IPS-20b (cell line): ENCODE measurements at regions not wholly inside any gene's neighbourhood (a gene's known extent, or its start where the extent isn't known, plus 50 kb on each side); places are given as distances from the start of the nearest gene placed in this dataset.

Experiments
- H3K27ac ChIP-seq: one replicate; pipeline ENCODE4 v1.5.1; 2013; ENCODE audit warnings: low read length
- H3K27me3 ChIP-seq: 2 replicates; pipeline ENCODE4 v1.6.1; 2013; ENCODE audit warnings: mild to moderate bottlenecking, low read length, inconsistent platforms; ENCODE audit not compliant: insufficient read depth
- H3K36me3 ChIP-seq: 2 replicates; pipeline ENCODE4 v1.6.1; 2013; ENCODE audit warnings: low read depth, mild to moderate bottlenecking, inconsistent platforms, low read length, moderate library complexity; ENCODE audit not compliant: insufficient read depth
- H3K4me1 ChIP-seq: 2 replicates; pipeline ENCODE4 v1.6.1; 2013; ENCODE audit warnings: mild to moderate bottlenecking, control low read depth, inconsistent platforms, low read length, moderate library complexity; ENCODE audit not compliant: insufficient read depth
- H3K4me3 ChIP-seq: 2 replicates; pipeline ENCODE4 v1.5.1; 2013; ENCODE audit warnings: mild to moderate bottlenecking, low read length, inconsistent platforms
- H3K9ac ChIP-seq: 2 replicates; pipeline ENCODE4 v1.6.1; 2013; ENCODE audit warnings: low read depth, mild to moderate bottlenecking, inconsistent platforms, low read length, moderate library complexity
- H3K9me3 ChIP-seq: 2 replicates; pipeline ENCODE4 v1.6.1; 2013; ENCODE audit warnings: mild to moderate bottlenecking, low read depth, low read length, inconsistent platforms; ENCODE audit not compliant: insufficient read depth

DNA sequence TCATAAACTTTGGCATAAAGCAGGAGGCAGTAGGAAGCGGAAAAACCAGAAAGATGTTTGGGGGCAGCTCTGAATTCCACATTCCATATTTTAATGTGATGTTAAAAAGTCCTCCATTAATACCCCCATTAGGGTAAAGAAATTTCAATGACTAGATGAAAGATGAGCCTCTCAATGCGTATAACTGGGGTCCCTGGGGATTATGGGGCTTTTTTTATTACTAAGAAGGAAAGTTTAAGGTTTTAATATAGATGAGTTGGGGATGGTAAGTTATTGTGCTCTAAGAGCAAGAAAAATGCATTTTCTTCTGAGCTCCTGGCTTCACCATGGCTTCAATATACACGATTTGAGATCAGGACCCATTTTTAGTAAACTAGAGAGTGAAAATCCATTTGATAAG, 321.9 kb downstream of the CDK5RAP2 start:
- Histone ChIP-seq H3K27me3 (no peaks in the 10 kb centered on the region), H3K36me3 (no peaks in the 10 kb centered on the region), H3K4me1 (no peaks in the 10 kb centered on the region), H3K9me3 (no peaks in the 10 kb centered on the region), H3K27ac (no peak overlapping the region), H3K4me3 (no peak overlapping the region), H3K9ac (no peak overlapping the region)

DNA sequence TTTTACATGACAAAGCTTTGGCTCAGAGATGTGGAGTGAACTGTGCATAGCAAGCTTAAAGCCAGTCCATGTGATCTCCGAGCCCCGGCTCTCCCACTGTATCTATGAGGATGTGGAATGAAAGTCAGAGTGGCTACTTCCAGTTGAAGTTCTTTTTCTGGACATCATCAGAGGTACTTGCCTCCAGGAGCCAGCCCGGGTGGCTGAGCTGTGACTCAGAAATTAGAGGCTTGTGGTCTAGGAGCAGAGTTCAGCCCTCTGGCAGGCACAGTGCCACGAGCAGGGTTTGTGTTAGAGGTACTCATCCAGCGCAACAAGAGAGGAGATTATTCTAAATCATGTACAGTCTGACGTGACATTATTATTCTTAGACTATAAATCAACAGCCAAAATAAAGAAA, 322.5 kb downstream of the CDK5RAP2 start:
- H3K9me3 ChIP-seq, result no peaks in the 10 kb centered on the region
- H3K9ac ChIP-seq, result no peak overlapping the region
- H3K4me3 ChIP-seq, result no peak overlapping the region
- no peak overlapping the region for H3K27ac ChIP-seq
- H3K27me3 ChIP-seq, result no peaks in the 10 kb centered on the region
- no peaks in the 10 kb centered on the region for H3K36me3 ChIP-seq
- no peaks in the 10 kb centered on the region for H3K4me1 ChIP-seq

DNA sequence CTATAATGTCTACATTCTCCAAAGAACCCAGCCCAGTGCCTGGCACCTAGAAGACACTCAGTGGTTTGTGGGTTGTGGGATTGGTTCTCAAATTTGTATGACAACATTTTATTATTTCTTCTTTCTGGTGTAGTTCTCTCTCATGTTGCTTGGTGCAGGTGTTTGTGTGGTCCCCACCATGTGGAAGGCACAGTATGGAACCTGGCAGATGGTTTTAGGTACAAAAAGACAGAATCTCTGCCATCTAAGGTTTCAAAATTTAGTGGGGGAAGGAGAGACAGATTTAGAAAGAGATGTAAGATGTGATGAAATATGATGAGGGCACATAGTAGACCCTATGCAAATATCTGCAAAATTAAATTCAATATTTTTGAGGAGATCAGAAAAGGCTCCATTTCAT, 323.8 kb downstream of the CDK5RAP2 start:
- no peaks in the 10 kb centered on the region for H3K36me3 ChIP-seq
- no peak overlapping the region for H3K27ac ChIP-seq
- H3K9ac ChIP-seq, result no peak overlapping the region
- no peaks in the 10 kb centered on the region for H3K27me3 ChIP-seq
- no peaks in the 10 kb centered on the region for H3K9me3 ChIP-seq
- no peaks in the 10 kb centered on the region for H3K4me1 ChIP-seq
- no peak overlapping the region for H3K4me3 ChIP-seq

DNA sequence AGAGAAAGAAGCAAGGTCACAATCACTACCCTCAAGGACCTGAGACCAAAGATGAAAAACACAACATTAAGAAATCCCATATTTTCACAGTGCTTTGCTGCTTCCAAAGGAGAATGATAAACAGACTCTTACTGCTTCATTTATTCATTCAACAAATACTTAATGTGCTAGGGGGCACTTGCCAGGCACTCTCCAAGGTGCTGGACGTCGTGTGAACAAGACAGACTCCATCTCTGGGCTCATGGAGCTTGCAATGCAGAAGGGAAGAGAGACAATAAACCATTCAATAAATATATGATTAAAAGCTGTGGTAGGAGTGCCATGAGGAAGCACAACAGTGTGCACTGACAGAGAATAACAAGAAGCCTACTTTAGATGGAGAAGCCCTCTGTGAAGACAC, 327.7 kb downstream of the CDK5RAP2 start:
- H3K4me3 ChIP-seq, result no peak overlapping the region
- no peaks in the 10 kb centered on the region for H3K36me3 ChIP-seq
- H3K27ac ChIP-seq, result no peak overlapping the region
- no peaks in the 10 kb centered on the region for H3K4me1 ChIP-seq
- no peak overlapping the region for H3K9ac ChIP-seq
- peaks cover 5% of the 10 kb centered on the region; the same call in 1 of the 2 replicates for H3K27me3 ChIP-seq
- no peaks in the 10 kb centered on the region for H3K9me3 ChIP-seq

DNA sequence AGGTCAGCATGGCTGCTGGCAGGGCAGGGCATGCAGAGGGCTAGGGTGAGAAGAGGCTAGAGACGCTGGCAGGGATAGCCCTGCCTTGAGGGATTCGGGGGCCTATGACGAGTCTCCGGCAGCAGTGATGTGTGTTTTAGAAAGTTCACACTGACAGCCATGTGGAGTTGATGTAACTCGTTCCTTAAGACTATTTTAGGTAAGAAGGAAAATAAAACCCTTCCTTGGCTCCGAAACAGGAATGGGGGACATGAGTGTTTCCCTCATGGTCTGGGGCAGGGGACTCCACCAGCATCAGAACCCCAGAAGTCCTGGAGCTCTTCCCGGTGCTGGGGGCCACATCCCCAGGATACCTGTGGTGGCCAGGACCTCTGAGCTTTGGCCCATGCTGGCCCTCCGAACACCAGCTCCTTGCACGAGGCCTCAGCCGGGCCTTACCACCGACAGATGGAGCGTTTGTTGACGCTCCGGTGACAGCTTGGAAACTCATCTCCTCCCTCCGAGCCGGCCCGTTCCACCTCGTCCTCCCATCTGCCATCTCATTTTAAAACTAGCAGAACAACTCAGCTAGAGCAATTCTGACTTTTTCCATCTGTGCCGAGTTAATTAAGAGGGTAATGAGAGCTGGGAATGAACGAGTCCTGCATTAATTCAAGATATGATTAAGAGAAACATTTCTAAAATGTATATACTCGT, 337.7 kb downstream of the CDK5RAP2 start:
- Histone ChIP-seq H3K9ac (no peak overlapping the region), H3K27ac (no peak overlapping the region), H3K4me3 (no peak overlapping the region), H3K4me1 (no peaks in the 10 kb centered on the region), H3K9me3 (no peaks in the 10 kb centered on the region), H3K36me3 (no peaks in the 10 kb centered on the region), H3K27me3 (no peaks in the 10 kb centered on the region)

DNA sequence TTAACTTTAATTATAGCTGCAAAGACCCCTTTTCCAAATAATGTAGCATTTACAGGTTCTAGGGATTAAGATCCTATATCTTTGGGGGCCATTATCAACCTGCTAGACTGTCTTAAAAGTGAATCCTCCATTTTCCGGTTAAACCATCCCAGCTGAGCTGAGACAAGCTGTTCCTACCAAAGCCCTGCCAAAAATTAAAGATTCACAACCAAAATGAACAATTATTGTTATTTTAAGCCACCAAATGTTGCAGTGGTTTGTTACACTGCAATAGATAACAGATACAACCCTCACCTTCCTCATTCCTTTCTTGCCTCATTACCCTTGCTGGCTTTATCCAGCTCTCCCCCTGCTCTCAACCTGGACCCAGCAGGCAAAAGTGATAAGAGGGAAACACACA, 343.4 kb downstream of the CDK5RAP2 start:
- H3K36me3 ChIP-seq, result no peaks in the 10 kb centered on the region
- no peaks in the 10 kb centered on the region; the same call in 1 of the 2 replicates for H3K27me3 ChIP-seq
- H3K4me3 ChIP-seq, result no peak overlapping the region
- H3K9me3 ChIP-seq, result no peaks in the 10 kb centered on the region
- no peak overlapping the region for H3K27ac ChIP-seq
- no peaks in the 10 kb centered on the region for H3K4me1 ChIP-seq
- no peak overlapping the region for H3K9ac ChIP-seq

DNA sequence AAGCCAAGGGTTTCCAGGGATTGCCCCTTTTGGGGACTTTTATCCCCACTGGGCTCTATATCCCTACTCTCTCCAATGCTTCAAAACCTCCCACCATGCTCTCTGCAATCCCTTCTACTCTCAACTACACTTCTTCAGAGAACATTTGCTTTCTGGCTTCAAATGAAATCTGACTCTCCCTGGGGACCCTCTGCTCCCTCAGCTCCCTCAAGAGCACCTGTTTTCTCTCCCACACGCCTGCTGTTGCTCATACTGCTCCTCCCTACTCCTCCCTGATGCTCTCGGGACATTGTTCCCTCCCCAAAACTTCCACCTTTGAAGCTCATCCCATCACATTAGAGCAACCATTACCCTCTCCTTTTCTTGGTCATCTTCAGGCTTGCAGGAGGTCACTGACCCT, 344.9 kb downstream of the CDK5RAP2 start:
- no peak overlapping the region for H3K9ac ChIP-seq
- H3K27ac ChIP-seq, result no peak overlapping the region
- H3K9me3 ChIP-seq, result no peaks in the 10 kb centered on the region
- no peaks in the 10 kb centered on the region for H3K36me3 ChIP-seq
- no peak overlapping the region for H3K4me3 ChIP-seq
- no peaks in the 10 kb centered on the region for H3K4me1 ChIP-seq
- no peaks in the 10 kb centered on the region; the same call in 1 of the 2 replicates for H3K27me3 ChIP-seq

DNA sequence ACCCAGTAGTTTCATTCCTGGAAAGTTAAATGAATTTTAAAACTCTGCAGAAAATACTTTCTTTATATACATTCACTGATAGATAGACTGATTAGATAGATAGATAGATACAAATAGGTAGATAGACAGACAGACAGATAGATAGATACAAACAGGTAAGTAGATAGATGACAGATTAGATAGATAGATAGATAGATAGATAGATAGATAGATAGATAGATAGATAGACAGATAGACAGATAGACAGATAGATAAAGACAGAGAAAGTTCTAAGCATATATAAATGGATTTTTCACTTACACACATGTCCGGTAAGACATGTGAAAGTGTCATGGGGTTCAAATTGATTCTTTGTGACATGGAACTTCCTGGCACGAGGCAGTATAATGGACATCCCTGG, 349.7 kb downstream of the CDK5RAP2 start:
- Histone ChIP-seq H3K4me1 (no peaks in the 10 kb centered on the region), H3K27ac (no peak overlapping the region), H3K27me3 (no peaks in the 10 kb centered on the region; the same call in 1 of the 2 replicates), H3K36me3 (no peaks in the 10 kb centered on the region), H3K9me3 (no peaks in the 10 kb centered on the region), H3K9ac (no peak overlapping the region), H3K4me3 (no peak overlapping the region)

DNA sequence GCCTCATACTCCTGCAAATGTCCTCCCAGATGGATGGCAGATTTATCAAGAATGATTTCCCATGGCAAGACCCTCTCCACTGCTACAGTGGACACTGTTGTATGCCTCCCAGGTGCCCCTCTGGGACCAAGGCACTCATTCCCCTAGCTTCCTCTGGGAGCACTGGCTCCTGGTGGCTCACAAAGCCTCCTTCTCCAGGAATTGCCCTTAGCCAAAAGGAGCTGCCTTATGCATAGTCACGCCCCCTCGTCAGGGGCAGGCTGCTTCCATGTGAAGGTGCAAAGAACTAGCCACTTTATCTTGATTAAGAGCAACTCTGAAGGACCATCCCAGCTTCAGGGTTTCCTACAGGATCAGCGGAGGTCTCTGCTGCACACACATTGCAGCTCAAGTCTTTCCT, 358.1 kb downstream of the CDK5RAP2 start:
- H3K36me3 ChIP-seq, result no peaks in the 10 kb centered on the region
- no peak overlapping the region for H3K4me3 ChIP-seq
- H3K9me3 ChIP-seq, result no peaks in the 10 kb centered on the region
- H3K27ac ChIP-seq, result no peak overlapping the region
- no peaks in the 10 kb centered on the region for H3K4me1 ChIP-seq
- H3K9ac ChIP-seq, result no peak overlapping the region
- no peaks in the 10 kb centered on the region for H3K27me3 ChIP-seq

DNA sequence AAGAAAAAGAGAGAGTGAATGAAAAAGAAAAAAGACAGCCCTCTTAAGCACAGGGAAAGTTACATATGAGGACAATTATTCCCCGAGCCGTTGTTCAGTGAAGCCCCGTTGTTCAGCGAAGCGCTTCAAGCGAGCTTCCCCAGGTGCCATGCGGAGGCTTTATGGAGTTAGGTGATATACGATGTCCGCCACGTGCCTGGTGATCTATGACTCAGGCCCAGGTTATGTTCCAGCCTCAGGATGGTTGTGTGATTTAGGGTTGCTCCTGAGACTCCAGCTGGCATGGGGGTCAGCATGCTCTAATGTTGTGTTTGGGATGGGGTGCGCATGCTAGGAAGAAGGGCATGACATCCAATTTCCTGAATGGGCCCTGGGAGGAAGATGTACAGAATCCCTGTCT, 365.6 kb downstream of the CDK5RAP2 start:
- H3K36me3 ChIP-seq, result no peaks in the 10 kb centered on the region
- H3K4me3 ChIP-seq, result no peak overlapping the region
- no peaks in the 10 kb centered on the region for H3K4me1 ChIP-seq
- no peaks in the 10 kb centered on the region for H3K9me3 ChIP-seq
- no peak overlapping the region for H3K9ac ChIP-seq
- H3K27me3 ChIP-seq, result no peaks in the 10 kb centered on the region
- H3K27ac ChIP-seq, result no peak overlapping the region

DNA sequence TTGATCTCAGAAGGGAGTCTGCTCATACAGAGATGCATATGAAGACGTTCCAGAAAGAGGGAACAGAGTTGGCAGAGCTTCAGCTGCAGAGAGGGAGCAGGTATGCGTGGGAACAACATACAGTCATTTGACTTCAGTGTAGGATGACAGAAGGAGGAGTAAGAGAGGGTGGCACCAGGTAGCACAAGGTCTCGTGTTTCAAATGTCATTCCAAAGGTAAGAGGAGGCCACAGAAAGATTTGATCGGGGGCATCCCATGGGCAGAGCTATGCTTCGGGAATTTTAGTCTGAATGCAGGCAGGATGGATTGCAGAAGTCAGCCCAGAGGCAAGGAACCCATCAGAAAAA, 367.1 kb downstream of the CDK5RAP2 start:
- H3K27me3 ChIP-seq, result no peaks in the 10 kb centered on the region
- no peaks in the 10 kb centered on the region for H3K4me1 ChIP-seq
- H3K27ac ChIP-seq, result no peak overlapping the region
- no peak overlapping the region for H3K9ac ChIP-seq
- no peak overlapping the region for H3K4me3 ChIP-seq
- H3K36me3 ChIP-seq, result no peaks in the 10 kb centered on the region
- no peaks in the 10 kb centered on the region for H3K9me3 ChIP-seq

DNA sequence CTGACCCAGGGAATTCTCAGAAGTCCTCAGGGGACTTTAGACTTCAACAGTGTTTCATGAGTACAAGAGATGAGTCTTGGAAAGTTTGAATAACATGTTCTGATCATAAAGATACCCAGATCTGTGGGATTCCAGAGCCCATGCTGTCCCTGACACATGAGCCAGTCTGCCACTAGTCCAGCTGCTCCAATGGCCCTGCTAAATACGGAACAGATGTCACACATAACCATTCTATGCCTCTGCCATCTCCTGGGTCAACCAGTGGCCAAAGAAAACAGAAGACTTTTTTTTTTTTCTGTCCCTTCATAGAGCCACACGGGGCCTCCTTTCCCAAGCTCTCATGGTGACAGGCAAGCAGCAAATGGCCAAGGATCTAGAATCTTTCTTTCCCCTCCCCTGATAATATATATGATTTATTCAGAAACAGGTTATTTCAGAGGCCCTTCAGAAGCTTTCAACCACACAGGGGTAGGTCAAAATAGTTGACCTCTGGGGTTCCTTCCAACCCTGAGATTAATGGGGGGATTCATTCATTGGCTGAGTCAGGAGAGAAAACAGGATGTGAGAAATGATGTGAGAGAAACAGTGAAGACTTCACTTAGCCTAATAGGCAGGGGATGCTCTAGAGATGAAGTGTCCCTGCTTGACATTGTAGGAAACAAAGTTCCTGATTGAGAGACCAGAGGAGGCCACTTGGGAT, 367.7 kb downstream of the CDK5RAP2 start:
- H3K4me1 ChIP-seq, result no peaks in the 10 kb centered on the region
- no peak overlapping the region for H3K27ac ChIP-seq
- no peaks in the 10 kb centered on the region for H3K27me3 ChIP-seq
- H3K9ac ChIP-seq, result no peak overlapping the region
- no peaks in the 10 kb centered on the region for H3K36me3 ChIP-seq
- no peak overlapping the region for H3K4me3 ChIP-seq
- H3K9me3 ChIP-seq, result no peaks in the 10 kb centered on the region
